Smooth muscle cell of the brain vasculature (primary cell): ENCODE measurements at regions not wholly inside any gene's neighbourhood (a gene's known extent, or its start where the extent isn't known, plus 50 kb on each side); places are given as distances from the start of the nearest gene placed in this dataset.
A peak's percentile ranks its signal among the peaks of the same experiment; 100 is the strongest.
"Not testable (repeated sequence)": the region's sequence is repeated elsewhere in the genome, so short reads cannot be mapped to it uniquely, and the experiment has no call there.

ENCODE experiments used
- DNase-seq: peaks from one replicate; pipeline ENCODE4 v3.0.0-alpha.2; 2012; ENCODE audit warnings: low read depth, low spot score

DNA sequence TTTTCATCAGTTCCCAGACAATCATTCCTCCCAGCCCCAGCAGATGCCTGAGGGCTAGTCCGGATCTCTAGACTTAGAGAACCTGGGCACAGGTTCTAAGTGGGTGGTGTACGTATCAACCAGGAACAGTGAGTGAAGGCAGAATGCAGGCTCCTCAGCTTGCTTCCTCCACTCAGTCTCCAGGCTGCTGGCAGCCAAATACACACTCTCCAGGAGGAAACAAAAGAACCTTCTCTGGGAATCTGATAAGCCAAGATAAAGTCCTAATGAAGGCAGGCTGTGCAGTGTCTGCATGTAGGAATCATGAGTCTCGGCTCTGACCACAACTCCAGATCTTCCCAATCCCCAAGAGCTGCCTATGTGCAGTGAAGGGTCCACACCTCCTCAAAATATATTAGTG lies 245.7 kb downstream of the SP3 start:
- no peak for DNase-seq

DNA sequence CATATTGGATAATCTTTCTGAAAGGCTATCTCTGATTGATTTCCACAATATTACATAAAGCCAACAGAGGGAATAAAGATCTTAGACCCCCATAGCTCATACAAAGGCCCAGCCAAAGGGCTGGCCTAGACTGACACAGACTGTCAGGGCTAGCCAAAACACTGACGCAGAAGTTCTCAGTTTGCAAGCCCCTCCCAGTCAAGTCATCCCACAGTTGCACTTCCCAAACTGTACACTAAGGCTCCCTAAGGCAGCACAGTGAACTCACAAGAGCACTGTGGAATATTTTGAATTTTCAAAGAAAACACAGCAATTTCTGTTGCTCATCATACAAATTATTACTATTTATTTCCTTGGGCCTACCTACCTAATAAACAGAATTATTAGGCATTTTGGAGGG lies 244.9 kb downstream of the SP3 start:
- no peak for DNase-seq

DNA sequence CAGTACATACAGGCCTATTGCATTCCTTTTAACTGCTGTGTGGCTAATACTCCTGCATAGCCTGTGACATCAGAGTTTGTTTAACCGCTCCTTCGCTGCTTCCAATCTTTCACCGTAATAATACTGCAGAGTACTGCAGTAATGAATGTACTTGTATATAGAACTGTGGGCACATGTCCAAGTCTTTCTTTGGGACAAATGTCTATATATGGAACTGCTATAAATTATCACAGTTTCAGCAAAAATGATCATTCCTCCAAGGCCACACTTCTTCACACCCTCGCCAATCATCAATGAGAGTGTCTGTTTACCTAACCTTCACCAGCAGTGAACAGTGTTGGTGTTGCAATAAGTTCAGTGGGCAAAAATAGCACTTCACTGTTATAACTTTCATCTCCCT lies 230.4 kb downstream of the SP3 start:
- DNase-seq, result no peak

DNA sequence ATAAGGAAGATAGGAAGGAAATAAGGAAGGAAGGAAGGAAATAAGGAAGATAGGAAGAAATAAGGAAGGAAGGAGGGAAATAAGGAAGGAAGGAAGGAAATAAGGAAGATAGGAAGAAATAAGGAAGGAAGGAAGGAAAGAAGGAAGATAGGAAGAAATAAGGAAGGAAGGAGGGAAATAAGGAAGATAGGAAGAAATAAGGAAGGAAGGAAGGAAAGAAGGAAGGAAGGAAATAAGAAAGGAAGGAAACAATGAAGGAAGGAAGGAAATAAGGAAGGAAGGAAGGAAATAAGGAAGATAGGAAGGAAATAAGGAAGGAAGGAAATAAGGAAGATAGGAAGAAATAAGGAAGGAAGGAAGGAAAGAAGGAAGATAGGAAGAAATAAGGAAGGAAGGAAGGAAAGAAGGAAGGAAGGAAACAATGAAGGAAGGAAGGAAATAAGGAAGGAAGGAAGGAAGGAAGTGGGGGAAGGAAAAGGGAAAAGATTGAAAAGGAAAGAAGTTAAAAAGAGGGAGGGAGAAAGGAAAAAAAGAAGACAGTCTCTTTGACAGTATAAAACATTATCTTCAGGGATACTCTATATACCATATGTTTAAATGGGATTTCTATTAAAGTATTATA lies 227.1 kb downstream of the SP3 start:
- not testable (repeated sequence) for DNase-seq

DNA sequence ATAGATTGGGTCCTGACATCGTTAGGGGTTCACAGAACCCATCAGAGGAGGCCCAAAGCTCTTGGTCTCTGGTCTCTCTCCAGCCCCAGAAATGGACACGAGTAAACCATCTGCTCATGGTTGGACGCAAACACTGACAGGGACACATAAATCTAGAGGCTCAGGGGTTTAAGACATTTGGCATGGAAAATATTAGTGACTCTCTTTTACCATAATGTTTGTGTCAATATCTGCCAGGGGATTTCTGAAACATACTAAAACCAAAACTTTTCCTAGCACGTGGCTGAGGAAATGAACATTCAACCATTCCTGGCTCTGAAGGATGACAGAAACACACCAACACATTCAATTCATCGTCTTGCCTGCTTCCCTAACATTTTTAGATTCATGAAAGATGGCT lies 226.2 kb downstream of the SP3 start:
- no peak for DNase-seq

DNA sequence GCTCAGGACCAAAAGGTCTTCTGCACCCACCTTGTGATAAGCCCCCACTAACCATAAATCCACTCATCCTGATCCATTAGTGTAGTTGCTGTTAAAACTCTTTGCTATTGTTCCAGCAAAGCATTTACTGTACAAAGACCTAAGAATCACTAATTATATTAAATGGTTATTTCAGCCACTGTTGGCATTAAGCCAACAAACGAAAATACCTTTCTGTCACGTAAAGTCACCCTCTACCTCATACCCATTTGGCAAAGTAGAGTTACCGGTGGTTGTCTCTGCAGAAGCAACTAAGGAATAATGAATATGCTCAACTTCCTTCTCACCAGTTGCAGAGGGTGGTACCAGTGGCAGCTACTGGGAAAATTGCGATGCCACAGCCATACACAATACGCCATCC lies 224.5 kb downstream of the SP3 start:
- no peak for DNase-seq

- no peak for DNase-seq
These were observed 223.4 kb downstream of the SP3 start for GRCh38 chr2:173741759-173742158.

DNA sequence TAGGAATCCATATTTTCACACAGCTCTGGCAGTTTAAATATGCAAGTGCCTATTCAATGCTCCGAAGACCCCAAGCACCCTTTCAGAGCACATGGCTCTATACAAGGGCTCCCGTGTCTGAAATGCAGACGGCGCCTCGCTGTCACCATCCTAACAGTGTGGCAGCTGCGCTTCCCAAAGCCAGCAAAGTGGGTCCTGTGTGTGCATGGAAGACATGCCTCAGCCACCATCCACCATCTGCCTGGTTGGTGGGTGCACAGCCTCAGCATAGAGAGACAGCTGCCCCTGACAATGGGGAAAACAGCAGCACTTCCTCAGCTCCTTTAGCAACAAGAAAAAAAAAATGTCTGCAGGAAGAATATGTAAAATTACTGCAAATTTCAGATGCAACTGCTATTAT lies 218.1 kb downstream of the SP3 start:
- DNase-seq, result no peak

- peak; percentile 40 for DNase-seq
These were observed 215.9 kb downstream of the SP3 start for GRCh38 chr2:173749315-173749714.

DNA sequence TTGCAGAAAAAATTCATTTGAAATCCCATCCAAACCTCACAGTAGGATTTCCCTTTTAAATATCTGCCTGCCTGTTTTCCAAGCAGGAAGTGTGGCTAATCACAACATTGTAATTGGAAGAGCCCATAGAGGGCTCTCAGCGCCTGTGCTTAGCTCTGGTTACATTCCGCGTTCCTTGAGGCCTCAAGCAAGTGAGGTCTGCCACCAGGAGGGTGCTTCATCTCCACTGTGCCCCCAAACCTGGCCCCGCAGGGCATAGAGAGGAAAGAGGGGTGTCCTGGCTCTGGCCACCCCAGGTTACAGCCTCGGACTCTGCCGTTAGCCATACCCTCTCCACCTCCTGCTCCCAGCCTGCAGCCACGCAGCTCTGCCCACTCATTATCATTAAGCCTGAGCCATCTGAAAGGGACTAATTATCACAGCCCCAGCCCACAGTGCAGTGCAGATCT lies 214.8 kb downstream of the SP3 start:
- peak; percentile 26 for DNase-seq

DNA sequence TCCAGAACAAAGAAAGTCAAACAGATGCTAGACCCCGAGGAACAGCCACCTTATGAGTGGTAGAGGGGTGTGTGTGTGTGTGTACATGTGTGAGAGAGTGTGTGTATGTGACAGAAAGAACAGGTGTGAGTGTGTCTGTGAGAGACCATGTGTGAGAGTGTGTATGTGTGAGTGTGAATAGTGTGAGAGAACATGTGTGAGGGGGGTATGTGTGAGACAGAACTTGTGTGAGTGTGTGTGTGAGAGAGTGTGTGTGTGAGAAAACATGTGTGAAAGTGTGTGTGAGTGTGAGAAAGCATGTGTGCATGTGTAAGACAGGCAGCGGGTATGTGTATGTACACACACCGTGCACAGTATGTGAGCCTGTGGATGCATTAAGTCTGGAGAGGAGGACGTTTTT lies 214.3 kb downstream of the SP3 start:
- no peak for DNase-seq

DNA sequence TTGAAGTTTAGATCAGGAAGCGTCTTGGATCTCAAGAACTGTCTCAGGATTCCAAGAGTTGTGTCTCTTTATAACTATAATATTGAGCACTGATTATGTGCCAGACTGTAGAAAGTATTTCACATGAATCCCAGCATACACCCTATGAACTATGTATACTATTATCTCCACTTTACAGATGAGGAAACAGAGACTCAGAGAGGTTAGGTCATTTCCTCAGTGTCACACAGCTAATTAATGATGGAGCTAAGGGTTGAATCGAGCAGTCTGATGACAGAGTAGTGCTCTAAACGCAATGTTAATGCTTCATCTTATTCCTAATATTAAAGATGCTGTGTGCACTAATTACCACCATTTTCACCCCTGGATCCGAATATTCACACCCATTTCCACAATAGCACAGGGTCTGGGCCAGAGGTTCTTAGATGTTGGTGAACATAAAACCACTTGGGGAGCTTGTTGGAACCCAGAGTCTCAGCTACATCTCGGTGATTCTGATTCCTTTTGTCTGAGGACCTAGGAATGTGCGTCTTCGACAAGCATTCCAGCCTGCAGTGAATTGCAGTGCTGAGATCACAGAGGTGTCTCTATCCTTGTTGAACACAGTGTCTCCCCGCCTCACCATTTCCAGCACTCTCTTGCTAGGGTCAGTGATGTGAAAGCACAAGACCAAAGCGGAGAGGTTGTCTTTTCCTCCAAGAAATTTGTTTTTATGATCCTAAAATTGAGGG lies 213.8 kb downstream of the SP3 start:
- no peak for DNase-seq

DNA sequence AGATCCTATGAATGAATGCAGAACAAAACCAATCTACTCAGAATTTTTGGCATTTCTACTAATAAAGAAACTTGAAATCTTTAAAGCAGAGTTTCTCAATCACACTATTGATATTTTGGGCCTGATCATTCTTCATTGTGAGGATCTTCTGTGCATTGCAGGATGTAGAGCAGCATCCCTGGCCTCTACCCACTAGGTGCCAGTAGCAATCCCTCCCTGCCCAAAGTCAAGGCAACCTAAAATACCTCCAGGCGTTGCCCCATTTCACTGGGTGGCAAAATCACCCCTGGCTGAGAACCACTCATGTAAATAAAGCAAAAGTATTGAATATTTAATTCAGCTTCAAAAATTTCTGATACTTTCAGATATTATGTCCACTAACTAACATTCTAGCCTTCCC lies 213.0 kb downstream of the SP3 start:
- DNase-seq, result no peak

DNA sequence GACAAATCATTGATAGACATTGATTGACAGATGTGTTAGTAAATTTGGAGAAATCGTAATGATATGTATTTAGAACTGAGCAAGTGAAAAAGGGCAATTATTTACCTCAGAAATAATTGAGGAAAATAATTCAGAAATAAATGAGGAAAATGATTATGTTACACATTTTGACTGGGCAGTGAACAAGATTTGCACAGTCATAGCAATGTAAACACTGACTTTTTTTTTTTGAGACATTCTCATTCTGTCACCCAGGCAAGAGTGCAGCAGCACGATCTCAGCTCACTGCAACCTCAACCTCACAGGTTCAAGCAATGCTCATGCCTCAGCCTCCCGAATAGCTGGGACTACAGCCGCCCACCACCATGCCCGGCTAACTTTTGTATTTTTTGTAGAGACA lies 211.7 kb downstream of the SP3 start:
- DNase-seq, result no peak

DNA sequence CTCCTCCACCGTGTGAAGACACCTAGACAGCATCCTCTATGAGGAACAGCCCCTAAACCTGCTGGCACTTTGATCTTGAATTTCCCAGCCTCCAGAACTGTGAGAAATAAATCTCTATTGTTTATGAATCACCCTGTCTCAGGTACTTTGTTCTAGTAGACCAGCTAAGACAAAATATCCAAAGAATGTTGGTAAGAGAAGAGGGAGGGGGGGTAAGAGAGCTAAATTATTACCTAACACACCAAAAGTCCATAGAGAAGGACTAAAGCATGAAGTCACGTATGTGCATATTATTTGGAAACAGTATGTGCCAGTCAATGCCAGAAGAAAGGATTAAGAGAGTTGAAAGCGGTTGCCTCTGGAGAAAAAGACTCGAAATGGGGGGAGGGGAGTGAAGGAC lies 211.0 kb downstream of the SP3 start:
- no peak for DNase-seq

GRCh38 chr2:173754837-173755236 lies 210.3 kb downstream of the SP3 start:
- DNase-seq, result no peak

DNA sequence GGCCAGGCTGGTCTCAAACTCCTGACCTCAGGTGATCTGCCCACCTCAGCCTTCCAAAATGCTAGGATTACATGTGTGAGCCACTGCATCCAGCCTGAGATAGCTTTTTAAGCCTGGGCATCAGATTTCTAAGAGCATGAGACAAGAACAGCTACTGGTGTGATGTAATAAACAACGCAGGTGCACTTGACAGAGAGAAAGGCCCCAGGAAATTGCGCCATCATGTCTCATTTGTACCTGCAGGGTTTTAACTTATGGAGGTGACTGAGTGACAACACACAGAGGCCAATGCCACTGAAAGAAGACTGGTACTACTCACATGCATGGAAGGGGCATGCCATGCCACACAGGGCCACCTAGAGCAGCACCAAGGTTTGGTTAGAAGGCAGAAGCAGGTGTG lies 209.4 kb downstream of the SP3 start:
- no peak for DNase-seq

DNA sequence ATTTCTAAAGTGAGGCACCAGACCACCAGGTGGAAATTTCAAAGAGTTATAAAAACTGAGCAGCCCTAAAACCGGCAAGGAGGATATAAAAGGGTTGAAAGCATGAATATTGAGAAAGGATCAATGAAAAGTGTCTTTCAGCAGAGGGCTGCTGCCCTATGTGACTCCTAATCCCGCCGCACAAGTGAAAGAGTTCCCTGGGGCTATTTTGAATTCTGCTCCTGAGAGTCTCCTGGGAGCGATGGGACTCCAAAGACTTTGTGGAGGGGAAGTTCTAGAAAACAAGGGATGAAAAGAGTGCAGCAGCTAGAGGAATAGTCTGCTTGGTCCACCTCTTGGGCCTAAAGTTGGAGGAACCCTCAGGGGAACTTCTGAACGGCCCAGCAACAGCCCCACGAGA lies 205.2 kb downstream of the SP3 start:
- no peak for DNase-seq

DNA sequence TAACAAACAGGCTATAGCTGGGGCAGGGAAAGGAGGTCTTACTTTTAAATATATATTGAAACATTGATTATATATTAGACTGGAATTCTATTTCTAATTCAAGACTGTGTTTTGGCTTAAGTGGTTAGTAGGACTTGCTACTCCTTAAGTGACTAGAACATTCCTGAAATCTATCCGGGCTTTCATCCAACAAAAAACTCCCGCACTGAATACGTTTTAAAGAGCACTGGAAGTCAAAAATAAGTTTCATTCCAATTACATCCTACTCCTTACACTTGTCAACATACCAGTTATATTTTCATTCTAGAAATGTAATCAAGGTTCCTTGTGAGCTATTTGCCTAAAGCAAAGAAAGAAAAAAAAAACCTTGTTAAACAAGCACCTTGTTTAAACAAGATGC lies 204.6 kb downstream of the SP3 start:
- DNase-seq, result no peak

DNA sequence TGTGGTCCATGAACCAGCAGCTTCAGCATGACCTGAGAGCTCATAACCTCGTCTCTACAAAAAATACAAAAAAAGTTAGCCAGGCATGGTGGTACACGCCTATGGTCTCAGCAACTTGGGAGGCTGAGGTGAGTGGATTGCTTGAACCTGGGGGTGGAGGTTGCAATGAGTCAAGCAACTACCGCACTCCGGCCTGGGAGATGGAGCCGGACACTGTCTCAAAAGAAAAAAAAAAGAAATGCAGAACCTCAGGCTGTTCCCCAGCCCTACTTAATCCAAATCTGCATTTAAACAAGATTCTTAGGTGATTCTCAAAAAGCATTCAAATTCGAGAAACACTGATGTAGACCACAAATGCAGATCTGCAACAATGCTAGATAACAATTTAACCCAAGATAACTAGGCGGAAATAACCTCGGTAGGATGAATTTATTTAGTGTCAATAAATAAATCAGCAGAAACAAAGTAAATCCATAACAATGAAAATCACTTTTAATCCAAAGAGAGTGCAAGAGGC lies 203.5 kb downstream of the SP3 start:
- no peak for DNase-seq

GRCh38 chr2:173762221-173762620 lies 203.0 kb downstream of the SP3 start:
- no peak for DNase-seq

GRCh38 chr2:173762864-173763263 lies 202.3 kb downstream of the SP3 start:
- no peak for DNase-seq

DNA sequence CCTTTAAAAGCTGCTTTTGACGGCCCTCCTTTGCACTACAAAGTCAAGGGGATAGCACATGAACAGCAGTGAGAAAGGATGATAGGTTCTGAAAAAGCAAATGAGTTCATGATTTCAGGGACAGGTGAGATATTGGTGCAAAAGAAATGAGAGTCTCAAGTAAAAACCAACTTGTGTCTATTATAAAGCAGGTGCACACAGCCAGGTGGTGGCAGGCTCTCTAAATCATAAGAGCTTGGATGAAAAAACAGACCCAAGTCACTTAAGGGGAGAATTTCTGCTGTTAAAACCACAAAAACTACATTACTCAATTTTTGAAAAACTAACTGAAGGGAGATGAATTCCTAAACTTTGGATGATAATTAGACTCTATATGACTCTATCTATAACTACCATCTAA lies 201.5 kb downstream of the SP3 start:
- DNase-seq, result no peak
